H1 (cell line): ENCODE measurements at regions not wholly inside any gene's neighbourhood (a gene's known extent, or its start where the extent isn't known, plus 50 kb on each side); places are given as distances from the start of the nearest gene placed in this dataset.

ENCODE experiments used
- CTCF ChIA-PET: fragments of 300-600 bp; sonication (Branson Sonifier 250); formaldehyde crosslinking; loops from one replicate; lab custom pipeline; 2021; ENCODE audit not compliant: partially characterized antibody; lab: Charles Lee
- POLR2A ChIA-PET: fragments of 300-600 bp; sonication (Branson Sonifier 250); formaldehyde crosslinking; loops from one replicate; lab custom pipeline; 2021; ENCODE audit warnings: inconsistent platforms; ENCODE audit not compliant: partially characterized antibody; lab: Charles Lee
- DNase-seq, 2 experiments: peaks; one replicate each; pipeline versions ENCODE4 v3.0.0 to v3.0.0-alpha.2; 2010 to 2022; ENCODE audit warnings: low spot score in 2 of 2, low read depth in 1 of 2, mixed read lengths in 1 of 2
- FAIRE-seq: peaks from 2 replicates; lab custom pipeline; 2011; peaks lifted over from hg19 to GRCh38; lab: Jason Lieb, UNC
- H2AFZ ChIP-seq: 2 replicates; pipeline ENCODE4 v1.8.1; 2012; ENCODE audit warnings: low read length, inconsistent platforms
- H2AK5ac ChIP-seq: 2 replicates; pipeline ENCODE4 v1.6.1; 2013; ENCODE audit warnings: low read depth, low read length
- H2BK120ac ChIP-seq: replicated peaks from 2 replicates; pipeline ENCODE3; 2013; ENCODE audit warnings: low read depth, low read length, inconsistent platforms
- H2BK12ac ChIP-seq: 2 replicates; pipeline ENCODE4 v1.6.1; 2013; ENCODE audit warnings: low read depth, low read length
- H2BK15ac ChIP-seq: 2 replicates; pipeline ENCODE4 v1.6.1; 2013; ENCODE audit warnings: low read length
- H2BK20ac ChIP-seq: 2 replicates; pipeline ENCODE4 v1.6.1; 2013; ENCODE audit warnings: low read length
- H2BK5ac ChIP-seq: 2 replicates; pipeline ENCODE4 v1.6.1; 2013; ENCODE audit warnings: low read depth, low read length
- H3K14ac ChIP-seq: 2 replicates; pipeline ENCODE4 v1.6.1; 2013; ENCODE audit warnings: inconsistent platforms; ENCODE audit not compliant: insufficient read length
- H3K18ac ChIP-seq: 2 replicates; pipeline ENCODE4 v1.6.1; 2013; ENCODE audit warnings: low read length; ENCODE audit errors: extremely low read depth
- H3K23ac ChIP-seq: 2 replicates; pipeline ENCODE4 v1.6.1; 2013; ENCODE audit warnings: inconsistent platforms; ENCODE audit not compliant: insufficient read length
- H3K23me2 ChIP-seq: 2 replicates; pipeline ENCODE4 v1.6.1; 2013; ENCODE audit warnings: low read depth, low read length
- H3K27ac ChIP-seq: 2 replicates; pipeline ENCODE4 v1.6.1; 2011; ENCODE audit warnings: low read depth, low read length, inconsistent platforms
- H3K27me3 ChIP-seq, 4 experiments: replicated peaks in 1 of 4; 1 replicate in 1 of 4; 2 replicates in 3 of 4; pipeline versions ENCODE4 v1.6.1 to v1.8.1; 2011 to 2013; ENCODE audit warnings: low read length in 3 of 4, mild to moderate bottlenecking in 3 of 4, inconsistent platforms in 2 of 4, mixed read lengths in 2 of 4, moderate library complexity in 1 of 4; ENCODE audit not compliant: control insufficient read depth in 3 of 4, insufficient read depth in 3 of 4; ENCODE audit errors: extremely low read depth in 1 of 4
- H3K36me3 ChIP-seq, 4 experiments: 2 replicates each; pipeline versions ENCODE4 v1.6.1 to v1.8.1; 2011 to 2013; ENCODE audit warnings: mild to moderate bottlenecking in 4 of 4, low read length in 3 of 4, moderate library complexity in 2 of 4, control low read depth in 1 of 4, inconsistent platforms in 1 of 4; ENCODE audit not compliant: insufficient read depth in 4 of 4, control insufficient read depth in 2 of 4
- H3K4ac ChIP-seq: replicated peaks from 2 replicates; pipeline ENCODE3; 2013; ENCODE audit warnings: low read length, low read depth, mixed read lengths, inconsistent platforms; ENCODE audit not compliant: insufficient read length
- H3K4me1 ChIP-seq, 4 experiments: replicated peaks in 1 of 4; 1 replicate in 1 of 4; 2 replicates in 3 of 4; pipeline versions ENCODE4 v1.6.1 to v1.8.1; 2011 to 2013; ENCODE audit warnings: low read length in 3 of 4, inconsistent platforms in 2 of 4, mixed read lengths in 1 of 4; ENCODE audit not compliant: insufficient read depth in 4 of 4, control insufficient read depth in 3 of 4
- H3K4me2 ChIP-seq, 2 experiments: 2 replicates each; pipeline versions ENCODE4 v1.6.1 to v1.8.1; 2011 to 2013; ENCODE audit warnings: low read depth in 2 of 2, low read length in 2 of 2, control low read depth in 1 of 2, inconsistent platforms in 1 of 2, mild to moderate bottlenecking in 1 of 2; ENCODE audit not compliant: insufficient read depth in 1 of 2
- H3K4me3 ChIP-seq, 4 experiments: fragments of 200-600, 300-600 bp in 1 of 4; sonication (generic), shearing (Covaris generic), sonication (Bioruptor Twin) in 1 of 4; 2 replicates each; pipeline versions ENCODE4 v1.5.1 to v1.8.1; 2011 to 2016; ENCODE audit warnings: low read length in 4 of 4, low read depth in 3 of 4, control low read depth in 2 of 4, inconsistent platforms in 2 of 4, mild to moderate bottlenecking in 2 of 4, mixed read lengths in 1 of 4, moderate library complexity in 1 of 4; ENCODE audit not compliant: insufficient read depth in 2 of 4; ENCODE audit errors: extremely low read depth in 1 of 4
- H3K56ac ChIP-seq: replicated peaks from 2 replicates; pipeline ENCODE3; 2013; ENCODE audit warnings: low read depth, mild to moderate bottlenecking, mixed read lengths, low read length, inconsistent platforms; ENCODE audit not compliant: insufficient read length
- H3K79me1 ChIP-seq: 2 replicates; pipeline ENCODE4 v1.6.1; 2013; ENCODE audit warnings: low read depth, low read length, control low read depth
- H3K79me2 ChIP-seq, 2 experiments: 2 replicates each; pipeline versions ENCODE4 v1.6.1 to v1.8.1; 2012 to 2013; ENCODE audit warnings: low read length in 2 of 2, mild to moderate bottlenecking in 2 of 2, inconsistent platforms in 1 of 2; ENCODE audit not compliant: insufficient read depth in 2 of 2, control insufficient read depth in 1 of 2
- H3K9ac ChIP-seq, 4 experiments: replicated peaks in 1 of 4; 1 replicate in 1 of 4; 2 replicates in 3 of 4; pipeline versions ENCODE4 v1.6.1 to v1.8.1; 2011 to 2013; ENCODE audit warnings: low read depth in 3 of 4, low read length in 3 of 4, control low read depth in 2 of 4, mild to moderate bottlenecking in 2 of 4, moderate library complexity in 2 of 4, inconsistent platforms in 1 of 4; ENCODE audit errors: extremely low read depth in 1 of 4
- H3K9me3 ChIP-seq, 2 experiments: 2 replicates each; pipeline versions ENCODE4 v1.6.1 to v1.8.1; 2012 to 2013; ENCODE audit warnings: mild to moderate bottlenecking in 2 of 2, moderate library complexity in 2 of 2, control low read depth in 1 of 2, inconsistent platforms in 1 of 2, low read depth in 1 of 2, low read length in 1 of 2, mixed read lengths in 1 of 2; ENCODE audit not compliant: insufficient read depth in 2 of 2
- H4K20me1 ChIP-seq, 2 experiments: replicated peaks in 1 of 2; 2 replicates each; pipeline versions ENCODE3 to v1.8.1; 2011 to 2013; ENCODE audit warnings: inconsistent platforms in 2 of 2, low read length in 2 of 2, mild to moderate bottlenecking in 1 of 2; ENCODE audit not compliant: insufficient read depth in 2 of 2, control insufficient read depth in 1 of 2
- H4K5ac ChIP-seq: 2 replicates; pipeline ENCODE4 v1.6.1; 2013; ENCODE audit warnings: low read length, low read depth, mixed read lengths, inconsistent platforms; ENCODE audit not compliant: insufficient read length
- H4K8ac ChIP-seq: 2 replicates; pipeline ENCODE4 v1.8.0; 2013; ENCODE audit warnings: mild to moderate bottlenecking, moderate library complexity, low read length, inconsistent platforms; ENCODE audit not compliant: insufficient read depth; ENCODE audit errors: extremely low read depth
- H4K91ac ChIP-seq: replicated peaks from 2 replicates; pipeline ENCODE3; 2013; ENCODE audit warnings: low read length, mixed read lengths, inconsistent platforms; ENCODE audit not compliant: insufficient read length
- BRCA1 ChIP-seq: IDR thresholded peaks from 2 replicates; pipeline ENCODE4 v1.6.1; 2012; ENCODE audit warnings: low read depth, low read length, improper control_type of control experiment
- CBX5 ChIP-seq: fragments of 300-800, 300-1000 bp; sonication (generic); IDR thresholded peaks from 2 replicates; pipeline ENCODE4 v1.7.1; 2016; ENCODE audit warnings: antibody characterized with exemption, low read length, low read depth
- CHD2 ChIP-seq: IDR thresholded peaks from 2 replicates; pipeline ENCODE4 v1.6.1; 2012; ENCODE audit warnings: low read length, improper control_type of control experiment
- HDAC2 ChIP-seq, 2 experiments: fragments of 300-600 bp in 1 of 2; sonication (generic) in 1 of 2; IDR thresholded peaks; 2 replicates each; pipeline ENCODE4 v1.6.1; 2011 to 2012; ENCODE audit warnings: low read depth in 2 of 2, low read length in 2 of 2, mild to moderate bottlenecking in 2 of 2, moderate library complexity in 2 of 2, borderline replicate concordance in 1 of 2, inconsistent platforms in 1 of 2
- MAFK ChIP-seq: IDR thresholded peaks from 2 replicates; pipeline ENCODE4 v1.6.1; 2012; ENCODE audit warnings: low read depth, mild to moderate bottlenecking, improper control_type of control experiment, low read length
- MAX ChIP-seq: IDR thresholded peaks from 2 replicates; pipeline ENCODE4 v1.6.1; 2012; ENCODE audit warnings: inconsistent platforms
- POLR2A ChIP-seq, 2 experiments: IDR thresholded peaks; 1 replicate in 1 of 2; 2 replicates in 1 of 2; pipeline ENCODE4 v1.6.1; 2011; ENCODE audit warnings: low read depth in 2 of 2, low read length in 2 of 2, mild to moderate bottlenecking in 2 of 2; ENCODE audit errors: control extremely low read depth in 1 of 2
- RFX5 ChIP-seq: IDR thresholded peaks from 2 replicates; pipeline ENCODE4 v1.6.1; 2011; ENCODE audit warnings: low read depth, low read length, improper control_type of control experiment, borderline replicate concordance
- RXRA ChIP-seq: IDR thresholded peaks from 2 replicates; pipeline ENCODE4 v1.6.1; 2011; ENCODE audit warnings: low read depth, mild to moderate bottlenecking, low read length, moderate library complexity; ENCODE audit not compliant: insufficient read depth
- SP1 ChIP-seq: IDR thresholded peaks from 2 replicates; pipeline ENCODE4 v1.6.1; 2011; ENCODE audit warnings: low read depth, low read length
- SRF ChIP-seq: IDR thresholded peaks from 2 replicates; pipeline ENCODE4 v1.6.1; 2011; ENCODE audit warnings: mild to moderate bottlenecking, low read depth, low read length, moderate library complexity
- TAF1 ChIP-seq: IDR thresholded peaks from 2 replicates; pipeline ENCODE4 v1.6.1; 2011; ENCODE audit warnings: mild to moderate bottlenecking, low read depth, low read length
- YY1 ChIP-seq: IDR thresholded peaks from 2 replicates; pipeline ENCODE4 v1.6.1; 2011; ENCODE audit warnings: low read depth, mild to moderate bottlenecking, low read length
- WGBS, 2 experiments: shearing (Covaris generic) in 1 of 2; methylation state at CpG; one replicate each; pipeline versions ENCODE4 v1.1.6 to v1.1.7; 2013 to 2015; ENCODE audit warnings: low lambda C conversion rate in 2 of 2, mixed read lengths in 2 of 2, inconsistent platforms in 1 of 2, low coverage in 1 of 2, missing lambda C conversion rate in 1 of 2; ENCODE audit not compliant: insufficient replicate concordance in 2 of 2, insufficient coverage in 1 of 2, insufficient read length in 1 of 2; ENCODE audit errors: extremely low coverage in 1 of 2, missing lambda C conversion rate in 1 of 2; 5-methylcytosine and 5-hydroxymethylcytosine counted together

- peaks cover 4 to 46% (median 38%) of the 10 kb centered on the region in 4 experiments for H3K4me1 ChIP-seq
- H2AK5ac ChIP-seq, result 0 out of 2 replicates have a peak overlapping the region, but pooled peaks have one; percentile 45
- no peak overlapping the region for H3K23ac ChIP-seq
- no peak overlapping the region for H4K8ac ChIP-seq
- DNase-seq (no peak), FAIRE-seq (no peak)
- POLR2A ChIA-PET, result interaction anchor here (0.6 to 1.3 kb wide), 3 partner anchors 26 to 54 kb away, joined by 3 to 4 read pairs (median 3); no protein-coding TSS in a partner anchor
- peak overlapping the region in 3 of 4 experiments; percentile 3 to 36 (median 32); a peak in 3 of 8 replicates for H3K4me3 ChIP-seq
- H2BK5ac ChIP-seq, result peak overlapping the region; percentile 39; the same call in 1 of the 2 replicates
- 16% methylated on average over 18 of the region's 21 CpGs; no CpG with 5 or more reads in 1 of the 2 experiments for WGBS, 2 experiments
- H3K9ac ChIP-seq, result no peak overlapping the region
- H4K20me1 ChIP-seq, result peaks cover 14 to 20% of the 10 kb centered on the region in 2 experiments
- peaks cover 0 to 8% of the 10 kb centered on the region in 2 experiments; a peak in 1 of 4 replicates for H3K9me3 ChIP-seq
- peak overlapping the region; percentile 52 for H3K18ac ChIP-seq
- H2AFZ ChIP-seq, result no peak overlapping the region
- peak overlapping the region; percentile 93; the same call in 1 of the 2 replicates for H2BK12ac ChIP-seq
- H3K27me3 ChIP-seq, result peaks cover 24 to 51% (median 42%) of the 10 kb centered on the region in 4 experiments
- H3K79me2 ChIP-seq, result no peaks in the 10 kb centered on the region
- H3K4me2 ChIP-seq, result peak overlapping the region; percentile 63 to 69
- no peak overlapping the region for H3K27ac ChIP-seq
- H2BK20ac ChIP-seq, result peak overlapping the region; percentile 80; the same call in 1 of the 2 replicates
- no peak overlapping the region for H4K5ac ChIP-seq
- no peak overlapping the region for H2BK120ac ChIP-seq
- H2BK15ac ChIP-seq, result peak overlapping the region; percentile 92; the same call in 1 of the 2 replicates
- H3K79me1 ChIP-seq, result no peaks in the 10 kb centered on the region
- H3K14ac ChIP-seq, result no peak overlapping the region
- H3K4ac ChIP-seq, result no peak overlapping the region
- no peaks in the 10 kb centered on the region for H3K36me3 ChIP-seq
- no peak overlapping the region for H3K56ac ChIP-seq
- peak overlapping the region; percentile 5 for H4K91ac ChIP-seq
- CTCF ChIA-PET, result interaction anchor here (0.6 to 2.2 kb wide), 17 partner anchors 7 to 275 kb away, joined by 3 to 18 read pairs (median 5); no protein-coding TSS in a partner anchor
- no peaks in the 10 kb centered on the region; the same call in 1 of the 2 replicates for H3K23me2 ChIP-seq
- TF ChIP-seq RXRA, result no peak
- TF ChIP-seq RFX5, result no peak
- no peak for TF ChIP-seq BRCA1
- TF ChIP-seq TAF1, result no peak
- TF ChIP-seq MAX, result no peak
- no peak for TF ChIP-seq CBX5
- TF ChIP-seq HDAC2 (IDR thresholded peaks at IDR 0.05; ENCODE audit: borderline replicate concordance in 1 of 2, low read depth in 2 of 2, low read length in 2 of 2), result no peak
- no peak for TF ChIP-seq CHD2
- TF ChIP-seq MAFK, result no peak
- TF ChIP-seq SRF, result no peak
- no peak for TF ChIP-seq YY1
- no peak for TF ChIP-seq SP1
- TF ChIP-seq POLR2A (IDR thresholded peaks at IDR 0.05; ENCODE audit: control extremely low read depth in 1 of 2, low read depth in 2 of 2, low read length in 2 of 2), result no peak
Measured at GRCh38 chr16:85330006-85330693, 217.9 kb upstream of the CIBAR2 start.
